CD4-positive, CD25-positive, alpha-beta regulatory T cell (primary cell): ENCODE measurements at regions not wholly inside any gene's neighbourhood (a gene's known extent, or its start where the extent isn't known, plus 50 kb on each side); places are given as distances from the start of the nearest gene placed in this dataset.
"Not testable (repeated sequence)": the region's sequence is repeated elsewhere in the genome, so short reads cannot be mapped to it uniquely, and the experiment has no call there.

ENCODE experiments used
- ATAC-seq, 2 donors: fragments of 150-1000 bp; cut with Tn5 transposase; one replicate each; pipeline ENCODE4 v1.10.0; 2021; ENCODE audit warnings: low read depth in 2 of 2, moderate number of reproducible peaks in 2 of 2, moderate library complexity in 1 of 2
- DNase-seq, 3 donors: peaks; one replicate each; pipeline versions ENCODE4 v3.0.0 to v3.0.0-alpha.2; 2012 to 2022; ENCODE audit warnings: mixed read lengths in 1 of 3
- H3K27ac ChIP-seq: one replicate; pipeline ENCODE4 v1.7.0; 2013; ENCODE audit warnings: mild to moderate bottlenecking, low read length; ENCODE audit not compliant: insufficient read depth, poor library complexity, severe bottlenecking
- H3K27me3 ChIP-seq: one replicate; pipeline ENCODE4 v1.7.0; 2013; ENCODE audit warnings: low read length; ENCODE audit not compliant: control insufficient read depth, insufficient read depth
- H3K36me3 ChIP-seq: one replicate; pipeline ENCODE4 v1.7.0; 2013; ENCODE audit warnings: mild to moderate bottlenecking, low read length, moderate library complexity; ENCODE audit not compliant: control insufficient read depth, insufficient read depth
- H3K4me1 ChIP-seq: 2 replicates; pipeline ENCODE4 v1.7.0; 2013; ENCODE audit warnings: mild to moderate bottlenecking, low read length; ENCODE audit not compliant: insufficient read depth, control insufficient read depth, poor library complexity, severe bottlenecking
- H3K4me3 ChIP-seq: one replicate; pipeline ENCODE4 v1.7.0; 2013; ENCODE audit warnings: low read depth, mild to moderate bottlenecking, low read length, moderate library complexity
- H3K9me3 ChIP-seq, 2 experiments: 1 replicate in 1 of 2; 2 replicates in 1 of 2; pipeline ENCODE4 v1.7.0; 2013; ENCODE audit warnings: low read length in 2 of 2, mild to moderate bottlenecking in 1 of 2, moderate library complexity in 1 of 2; ENCODE audit not compliant: control insufficient read depth in 2 of 2
- H3K27ac Mint-ChIP-seq, 3 donors: one replicate each; pipeline ENCODE4 v1.8.0; 2020 to 2022; ENCODE audit warnings: mild to moderate bottlenecking in 3 of 3, mixed read lengths in 3 of 3, moderate library complexity in 2 of 3
- H3K27me3 Mint-ChIP-seq: one replicate; pipeline ENCODE4 v1.8.0; 2022; ENCODE audit warnings: mild to moderate bottlenecking, mixed read lengths
- H3K36me3 Mint-ChIP-seq: one replicate; pipeline ENCODE4 v1.8.0; 2020; ENCODE audit warnings: mixed read lengths
- H3K4me1 Mint-ChIP-seq, 4 donors: one replicate each; pipeline ENCODE4 v1.8.0; 2020 to 2022; ENCODE audit warnings: mixed read lengths in 4 of 4, mild to moderate bottlenecking in 1 of 4
- H3K4me3 Mint-ChIP-seq, 4 donors: one replicate each; pipeline ENCODE4 v1.8.0; 2020 to 2022; ENCODE audit warnings: mild to moderate bottlenecking in 4 of 4, mixed read lengths in 4 of 4, moderate library complexity in 3 of 4
- H3K9me3 Mint-ChIP-seq, 7 donors: one replicate each; pipeline ENCODE4 v1.8.0; 2020 to 2022; ENCODE audit warnings: mixed read lengths in 7 of 7, mild to moderate bottlenecking in 3 of 7, moderate library complexity in 2 of 7

GRCh38 chr7:149623262-149623997 lies 125.8 kb upstream of the ZNF746 start:
- not testable (repeated sequence) for ATAC-seq, DNase-seq, H3K36me3 Mint-ChIP-seq, H3K9me3 Mint-ChIP-seq, H3K27me3 ChIP-seq, H3K9me3 ChIP-seq
- peaks cover 27% of the 10 kb centered on the region for H3K36me3 ChIP-seq
- H3K4me3 ChIP-seq = peak overlapping the region; percentile 79
- peaks cover 23% of the 10 kb centered on the region for H3K27me3 Mint-ChIP-seq
- peaks cover 11 to 50% (median 34%) of the 10 kb centered on the region in 4 donors for H3K4me1 Mint-ChIP-seq
- peak overlapping the region; percentile 66 for H3K27ac ChIP-seq
- peak overlapping the region; percentile 71 to 94 (median 91) for H3K27ac Mint-ChIP-seq
- peak overlapping the region; percentile 93 to 96 (median 95) for H3K4me3 Mint-ChIP-seq
- peaks cover 41% of the 10 kb centered on the region for H3K4me1 ChIP-seq

- no peaks in the 10 kb centered on the region for H3K27me3 ChIP-seq
- H3K27me3 Mint-ChIP-seq = peaks cover 17% of the 10 kb centered on the region
- no peaks in the 10 kb centered on the region for H3K9me3 ChIP-seq
- peaks cover 11 to 50% (median 34%) of the 10 kb centered on the region in 4 donors for H3K4me1 Mint-ChIP-seq
- H3K4me3 Mint-ChIP-seq = peak overlapping the region; percentile 93 to 96 (median 95)
- no peaks in the 10 kb centered on the region for H3K9me3 Mint-ChIP-seq
- H3K36me3 ChIP-seq = peaks cover 35% of the 10 kb centered on the region
- peaks cover 10% of the 10 kb centered on the region for H3K36me3 Mint-ChIP-seq
- no peak for ATAC-seq
- peak overlapping the region; percentile 57 for H3K4me3 ChIP-seq
- peak overlapping the region; percentile 45 to 87 (median 71) for H3K27ac Mint-ChIP-seq
- DNase-seq = no peak
- peak overlapping the region; percentile 52 for H3K27ac ChIP-seq
- H3K4me1 ChIP-seq = peaks cover 41% of the 10 kb centered on the region
These were observed 125.0 kb upstream of the ZNF746 start for GRCh38 chr7:149622444-149623210.

GRCh38 chr7:149621776-149622175 lies 124.2 kb upstream of the ZNF746 start:
- ATAC-seq = peak; percentile 14 to 15
- Histone ChIP-seq H3K4me1 (peaks cover 41% of the 10 kb centered on the region), H3K4me3 (peak overlapping the region; percentile 57), H3K27ac (peak overlapping the region; percentile 51), H3K27me3 (no peaks in the 10 kb centered on the region), H3K9me3 (no peaks in the 10 kb centered on the region), H3K36me3 (peaks cover 43% of the 10 kb centered on the region)
- Mint-ChIP-seq H3K9me3 (no peaks in the 10 kb centered on the region), H3K27me3 (peaks cover 20% of the 10 kb centered on the region), H3K4me1 (peaks cover 11 to 56% (median 36%) of the 10 kb centered on the region in 4 donors), H3K36me3 (peaks cover 16% of the 10 kb centered on the region), H3K4me3 (peak overlapping the region; percentile 93 to 96 (median 95)), H3K27ac (peak overlapping the region; percentile 22 to 87 (median 82))
- peak in 2 of 3 donors; percentile 50 to 89 for DNase-seq

- Mint-ChIP-seq H3K9me3 (no peaks in the 10 kb centered on the region), H3K27ac (peak overlapping the region in 2 of 3 donors; percentile 72 to 81), H3K27me3 (peaks cover 16% of the 10 kb centered on the region), H3K4me1 (peaks cover 11 to 56% (median 41%) of the 10 kb centered on the region in 4 donors), H3K36me3 (peaks cover 24% of the 10 kb centered on the region), H3K4me3 (peak overlapping the region in 3 of 4 donors; percentile 64 to 96 (median 94))
- DNase-seq (peak; percentile 15 to 78 (median 23)), ATAC-seq (no peak)
- peaks cover 51% of the 10 kb centered on the region for H3K36me3 ChIP-seq
- no peak overlapping the region for H3K27ac ChIP-seq
- no peaks in the 10 kb centered on the region for H3K9me3 ChIP-seq
- no peak overlapping the region for H3K4me3 ChIP-seq
- no peaks in the 10 kb centered on the region for H3K27me3 ChIP-seq
- H3K4me1 ChIP-seq = peaks cover 41% of the 10 kb centered on the region
These were observed 123.4 kb upstream of the ZNF746 start for GRCh38 chr7:149620961-149621360.

- ATAC-seq = no peak
- no peaks in the 10 kb centered on the region for H3K27me3 ChIP-seq
- no peaks in the 10 kb centered on the region for H3K9me3 ChIP-seq
- H3K27ac ChIP-seq = no peak overlapping the region
- no peak overlapping the region for H3K4me3 ChIP-seq
- H3K27ac Mint-ChIP-seq = peak overlapping the region in 2 of 3 donors; percentile 77 to 87
- peaks cover 18 to 33% (median 28%) of the 10 kb centered on the region in 4 donors for H3K4me1 Mint-ChIP-seq
- peaks cover 10% of the 10 kb centered on the region for H3K4me1 ChIP-seq
- peaks cover 9% of the 10 kb centered on the region for H3K27me3 Mint-ChIP-seq
- H3K9me3 Mint-ChIP-seq = no peaks in the 10 kb centered on the region
- peak overlapping the region in 1 of 4 donors; percentile 63 for H3K4me3 Mint-ChIP-seq
- H3K36me3 ChIP-seq = peaks cover 88% of the 10 kb centered on the region
- no peak for DNase-seq
- H3K36me3 Mint-ChIP-seq = peaks cover 61% of the 10 kb centered on the region
These were observed 119.3 kb upstream of the ZNF746 start for GRCh38 chr7:149616898-149617297.

GRCh38 chr7:149615690-149616270 lies 118.2 kb upstream of the ZNF746 start:
- Mint-ChIP-seq H3K9me3 (no peaks in the 10 kb centered on the region), H3K36me3 (peaks cover 60% of the 10 kb centered on the region), H3K27me3 (peaks cover 8% of the 10 kb centered on the region), H3K27ac (peak overlapping the region in 1 of 3 donors; percentile 77), H3K4me1 (peaks cover 14 to 24% (median 21%) of the 10 kb centered on the region in 4 donors), H3K4me3 (peak overlapping the region in 1 of 4 donors; percentile 63)
- DNase-seq (no peak), ATAC-seq (no peak)
- peaks cover under 1% of the 10 kb centered on the region for H3K4me1 ChIP-seq
- H3K27me3 ChIP-seq = no peaks in the 10 kb centered on the region
- no peak overlapping the region for H3K4me3 ChIP-seq
- H3K27ac ChIP-seq = no peak overlapping the region
- no peaks in the 10 kb centered on the region for H3K9me3 ChIP-seq
- H3K36me3 ChIP-seq = peaks cover 94% of the 10 kb centered on the region

- H3K27ac ChIP-seq = no peak overlapping the region
- H3K4me1 Mint-ChIP-seq = peaks cover 5 to 14% (median 12%) of the 10 kb centered on the region in 4 donors
- no peaks in the 10 kb centered on the region for H3K27me3 Mint-ChIP-seq
- H3K9me3 ChIP-seq = no peaks in the 10 kb centered on the region
- H3K4me3 ChIP-seq = no peak overlapping the region
- no peaks in the 10 kb centered on the region for H3K27me3 ChIP-seq
- H3K27ac Mint-ChIP-seq = no peak overlapping the region
- no peaks in the 10 kb centered on the region for H3K4me1 ChIP-seq
- H3K36me3 Mint-ChIP-seq = peaks cover 66% of the 10 kb centered on the region
- ATAC-seq = no peak
- H3K4me3 Mint-ChIP-seq = no peak overlapping the region
- no peaks in the 10 kb centered on the region for H3K9me3 Mint-ChIP-seq
- H3K36me3 ChIP-seq = peaks cover 77% of the 10 kb centered on the region
- no peak for DNase-seq
These were observed 112.9 kb upstream of the ZNF746 start for GRCh38 chr7:149610441-149611011.
